Inferior parietal cortex (tissue), 1 donor: ENCODE measurements at regions not wholly inside any gene's neighbourhood (a gene's known extent, or its start where the extent isn't known, plus 50 kb on each side); places are given as distances from the start of the nearest gene placed in this dataset.

ENCODE experiments used
- DNase-seq: peaks from one replicate; pipeline ENCODE4 v3.0.0-alpha.2; 2016; ENCODE audit errors: extremely low spot score

GRCh38 chr11:116600930-116601329 is 171.9 kb downstream of the BUD13 start:
- DNase-seq, result no peak

- DNase-seq, result no peak
Observed at GRCh38 chr11:116598556-116598955, 174.2 kb downstream of the BUD13 start.

GRCh38 chr11:116598036-116598435 is 174.8 kb downstream of the BUD13 start:
- no peak for DNase-seq

GRCh38 chr11:116596346-116597260 is 176.2 kb downstream of the BUD13 start:
- no peak for DNase-seq

GRCh38 chr11:116595305-116595880 is 177.4 kb downstream of the BUD13 start:
- DNase-seq, result no peak

- DNase-seq, result no peak
Observed at GRCh38 chr11:116590844-116591570, 181.8 kb downstream of the BUD13 start.

GRCh38 chr11:116589402-116589801 is 183.4 kb downstream of the BUD13 start:
- no peak for DNase-seq

- no peak for DNase-seq
Observed at GRCh38 chr11:116586392-116586791, 186.4 kb downstream of the BUD13 start.

GRCh38 chr11:116582571-116582970 is 190.2 kb downstream of the BUD13 start:
- DNase-seq, result no peak

GRCh38 chr11:116581349-116581748 is 191.4 kb downstream of the BUD13 start:
- DNase-seq, result no peak

GRCh38 chr11:116580799-116581198 is 192.0 kb downstream of the BUD13 start:
- no peak for DNase-seq

- no peak for DNase-seq
Observed at GRCh38 chr11:116579857-116580727, 192.7 kb downstream of the BUD13 start.

GRCh38 chr11:116579031-116579653 is 193.6 kb downstream of the BUD13 start:
- DNase-seq, result no peak

- DNase-seq, result no peak
Observed at GRCh38 chr11:116577956-116578355, 194.8 kb downstream of the BUD13 start.

GRCh38 chr11:116577273-116577672 is 195.5 kb downstream of the BUD13 start:
- no peak for DNase-seq

- DNase-seq, result no peak
Observed at GRCh38 chr11:116576526-116576925, 196.3 kb downstream of the BUD13 start.

GRCh38 chr11:116567721-116568242 is 205.0 kb downstream of the BUD13 start:
- no peak for DNase-seq

- DNase-seq, result no peak
Observed at GRCh38 chr11:116563712-116564047, 209.1 kb downstream of the BUD13 start.

GRCh38 chr11:116563028-116563711 is 209.6 kb downstream of the BUD13 start:
- DNase-seq, result peak; percentile 40

GRCh38 chr11:116560589-116560988 is 212.2 kb downstream of the BUD13 start:
- DNase-seq, result no peak
